HG02885 (cell line): ENCODE measurements at regions not wholly inside any gene's neighbourhood (a gene's known extent, or its start where the extent isn't known, plus 50 kb on each side); places are given as distances from the start of the nearest gene placed in this dataset.

Experiments
- ATAC-seq: cut with Tn5 transposase; IDR thresholded peaks from one replicate; pipeline ENCODE4 v1.9.1; 2021; ENCODE audit warnings: mild to moderate bottlenecking; ENCODE audit not compliant: unreplicated experiment, poor library complexity

GRCh38 chr17:56648321-56648720 is 54.8 kb downstream of the NOG start:
- ATAC-seq = no peak

- no peak for ATAC-seq
These were observed 55.3 kb downstream of the NOG start for GRCh38 chr17:56648806-56649205.

GRCh38 chr17:56652628-56653027 is 59.1 kb downstream of the NOG start:
- ATAC-seq = no peak

- peak; percentile 97 for ATAC-seq
These were observed 60.4 kb downstream of the NOG start for GRCh38 chr17:56653877-56654276.

GRCh38 chr17:56656701-56657327 is 63.3 kb downstream of the NOG start:
- no peak for ATAC-seq

- ATAC-seq = no peak
These were observed 65.1 kb downstream of the NOG start for GRCh38 chr17:56658648-56659047.

GRCh38 chr17:56659622-56660021 is 66.1 kb downstream of the NOG start:
- ATAC-seq = no peak

- ATAC-seq = no peak
These were observed 68.4 kb downstream of the NOG start for GRCh38 chr17:56661906-56662305.

GRCh38 chr17:56665864-56666263 is 72.4 kb downstream of the NOG start:
- no peak for ATAC-seq

- no peak for ATAC-seq
These were observed 74.5 kb downstream of the NOG start for GRCh38 chr17:56667925-56668458.

- ATAC-seq = no peak
These were observed 78.7 kb downstream of the NOG start for GRCh38 chr17:56672195-56672594.

- no peak for ATAC-seq
These were observed 81.0 kb downstream of the NOG start for GRCh38 chr17:56674401-56674925.

- ATAC-seq = no peak
These were observed 82.6 kb downstream of the NOG start for GRCh38 chr17:56675876-56676660.

- ATAC-seq = no peak
These were observed 83.3 kb downstream of the NOG start for GRCh38 chr17:56676810-56677209.

GRCh38 chr17:56678249-56679114 is 85.0 kb downstream of the NOG start:
- ATAC-seq = no peak

- peak; percentile 43 for ATAC-seq
These were observed 85.7 kb downstream of the NOG start for GRCh38 chr17:56679115-56679776.

GRCh38 chr17:56679777-56680422 is 86.4 kb downstream of the NOG start:
- no peak for ATAC-seq

- ATAC-seq = no peak
These were observed 87.2 kb downstream of the NOG start for GRCh38 chr17:56680676-56681075.

GRCh38 chr17:56681561-56682266 is 88.2 kb downstream of the NOG start:
- ATAC-seq = peak; percentile 71
